Memory B cell (primary cell): ENCODE measurements at regions not wholly inside any gene's neighbourhood (a gene's known extent, or its start where the extent isn't known, plus 50 kb on each side); places are given as distances from the start of the nearest gene placed in this dataset.

ENCODE experiments used
- ATAC-seq: fragments of 150-1000 bp; cut with Tn5 transposase; 2 replicates; pipeline ENCODE4 v1.10.0; 2021; ENCODE audit warnings: low read depth, mild to moderate bottlenecking, moderate library complexity
- DNase-seq, 2 donors: peaks; one replicate each; pipeline ENCODE4 v3.0.0; 2022; ENCODE audit warnings: low spot score in 2 of 2
- H3K27ac Mint-ChIP-seq: one replicate; pipeline ENCODE4 v1.8.0; 2022; ENCODE audit warnings: mild to moderate bottlenecking, moderate library complexity, mixed read lengths
- H3K27me3 Mint-ChIP-seq: one replicate; pipeline ENCODE4 v1.8.0; 2022; ENCODE audit warnings: mixed read lengths
- H3K36me3 Mint-ChIP-seq: one replicate; pipeline ENCODE4 v1.8.0; 2022; ENCODE audit warnings: mild to moderate bottlenecking, mixed read lengths
- H3K4me1 Mint-ChIP-seq: one replicate; pipeline ENCODE4 v1.8.0; 2022; ENCODE audit warnings: mixed read lengths
- H3K4me3 Mint-ChIP-seq: one replicate; pipeline ENCODE4 v1.8.0; 2022; ENCODE audit warnings: mild to moderate bottlenecking, moderate library complexity, mixed read lengths
- H3K9me3 Mint-ChIP-seq: one replicate; pipeline ENCODE4 v1.8.0; 2022; ENCODE audit warnings: mixed read lengths

DNA sequence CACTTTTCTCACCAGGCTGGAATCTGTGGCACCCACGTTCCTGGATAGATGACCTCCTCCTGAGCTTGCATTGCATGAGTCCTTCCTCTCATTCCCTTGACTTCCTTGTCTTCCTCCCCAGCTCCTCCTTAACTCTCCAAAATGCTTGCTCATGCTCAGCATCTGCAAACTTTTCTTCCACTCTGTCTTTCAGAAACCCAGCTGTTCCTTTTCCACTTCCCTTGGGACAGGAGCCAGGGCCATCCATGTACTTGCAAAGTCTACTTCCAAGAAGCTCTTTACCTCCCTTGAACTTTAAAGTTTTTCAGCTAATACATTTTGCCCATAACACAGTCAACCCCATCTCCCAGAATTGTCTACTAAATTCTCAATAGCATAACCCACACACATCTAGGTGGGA, 861.7 kb downstream of the QKI start:
- ATAC-seq (no peak), DNase-seq (no peak)
- H3K36me3 Mint-ChIP-seq, result no peaks in the 10 kb centered on the region
- peaks cover 6% of the 10 kb centered on the region for H3K9me3 Mint-ChIP-seq
- H3K4me3 Mint-ChIP-seq, result no peak overlapping the region
- peaks cover 2% of the 10 kb centered on the region for H3K27me3 Mint-ChIP-seq
- no peaks in the 10 kb centered on the region for H3K4me1 Mint-ChIP-seq
- no peak overlapping the region for H3K27ac Mint-ChIP-seq

DNA sequence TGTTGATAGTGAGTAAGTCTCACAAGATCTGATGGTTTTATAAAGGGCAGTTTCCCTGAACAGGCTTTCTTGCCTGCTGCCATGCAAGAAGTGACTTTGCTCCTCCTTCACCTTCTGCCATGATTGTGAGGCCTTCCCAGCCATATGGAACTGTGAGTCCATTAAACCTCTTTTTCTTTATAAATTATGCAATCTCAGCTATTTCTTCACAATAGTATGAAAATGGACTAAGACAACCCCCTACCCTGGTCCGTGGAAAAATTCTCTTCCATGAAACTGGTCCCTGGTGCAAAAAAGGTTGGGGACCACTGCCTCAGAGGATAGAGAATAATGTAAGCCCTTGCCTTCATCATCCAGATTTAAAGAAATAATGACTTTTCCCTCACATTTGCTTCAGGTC, 861.3 kb downstream of the QKI start:
- Mint-ChIP-seq H3K4me3 (no peak overlapping the region), H3K9me3 (peaks cover 6% of the 10 kb centered on the region), H3K27ac (no peak overlapping the region), H3K36me3 (no peaks in the 10 kb centered on the region), H3K4me1 (no peaks in the 10 kb centered on the region), H3K27me3 (peaks cover 2% of the 10 kb centered on the region)
- ATAC-seq (no peak), DNase-seq (no peak)

DNA sequence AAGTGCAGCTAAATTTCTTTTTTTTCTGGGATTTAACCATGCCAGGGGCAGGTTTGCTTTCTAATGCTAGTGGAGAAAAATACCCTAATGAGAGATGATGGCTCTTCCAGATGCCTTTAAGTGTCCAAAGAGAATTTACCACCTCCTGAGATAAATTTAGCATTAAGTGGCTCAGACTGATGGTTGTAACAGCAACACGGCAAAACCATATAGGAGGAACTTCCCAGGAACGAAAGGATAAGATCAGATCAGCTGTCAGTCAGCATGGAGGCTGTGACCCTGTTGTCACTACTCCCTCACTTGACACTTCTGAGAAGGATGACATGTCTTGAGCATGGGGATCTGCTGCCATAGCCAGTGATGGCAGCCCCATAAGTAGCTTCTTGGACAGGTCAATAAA, 860.0 kb downstream of the QKI start:
- H3K4me3 Mint-ChIP-seq, result no peak overlapping the region
- DNase-seq (no peak), ATAC-seq (no peak)
- H3K27ac Mint-ChIP-seq, result no peak overlapping the region
- peaks cover 2% of the 10 kb centered on the region for H3K27me3 Mint-ChIP-seq
- no peaks in the 10 kb centered on the region for H3K36me3 Mint-ChIP-seq
- H3K4me1 Mint-ChIP-seq, result no peaks in the 10 kb centered on the region
- peaks cover 9% of the 10 kb centered on the region for H3K9me3 Mint-ChIP-seq

DNA sequence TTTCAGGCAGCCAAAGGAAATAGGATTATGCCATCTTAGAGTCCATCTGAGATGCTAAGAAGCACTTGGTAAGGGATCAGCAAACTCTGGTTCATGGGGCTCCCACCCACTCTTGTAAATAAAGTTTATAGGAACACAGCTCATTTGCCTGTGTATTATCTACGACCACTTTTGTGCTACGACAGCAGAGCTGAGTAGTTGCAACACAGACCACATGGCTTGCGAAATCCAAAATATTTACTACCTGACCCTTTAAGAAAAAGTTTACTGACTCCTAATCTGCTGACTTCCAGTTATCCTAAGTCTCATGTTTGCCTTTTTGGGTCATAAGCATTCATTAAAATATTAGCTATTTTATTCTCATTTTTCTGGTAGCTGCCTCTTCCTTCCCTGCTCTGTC, 859.0 kb downstream of the QKI start:
- no peaks in the 10 kb centered on the region for H3K36me3 Mint-ChIP-seq
- H3K27me3 Mint-ChIP-seq, result peaks cover 2% of the 10 kb centered on the region
- DNase-seq (no peak), ATAC-seq (no peak)
- H3K4me3 Mint-ChIP-seq, result no peak overlapping the region
- H3K9me3 Mint-ChIP-seq, result peaks cover 9% of the 10 kb centered on the region
- H3K4me1 Mint-ChIP-seq, result no peaks in the 10 kb centered on the region
- no peak overlapping the region for H3K27ac Mint-ChIP-seq

DNA sequence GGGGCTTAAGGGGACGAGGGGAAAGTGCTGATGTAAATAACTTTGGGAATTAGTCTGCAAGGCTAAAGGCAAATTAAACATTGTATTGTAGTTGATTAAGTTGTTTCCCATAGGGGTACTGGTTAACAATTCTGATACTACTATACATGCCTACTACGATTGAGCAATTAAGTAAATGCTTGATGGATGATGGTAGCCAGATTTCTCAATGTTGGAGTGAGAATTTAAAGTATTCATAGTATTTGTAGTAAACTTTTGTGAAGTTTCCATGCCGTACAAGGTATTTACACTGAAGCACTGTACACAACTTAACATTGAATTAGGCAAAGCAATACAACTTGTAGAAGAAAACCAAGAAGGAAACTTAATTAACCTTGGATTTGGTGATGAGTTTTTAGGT, 852.3 kb downstream of the QKI start:
- Mint-ChIP-seq H3K4me1 (no peaks in the 10 kb centered on the region), H3K4me3 (no peak overlapping the region), H3K36me3 (no peaks in the 10 kb centered on the region), H3K27me3 (no peaks in the 10 kb centered on the region), H3K9me3 (peaks cover 6% of the 10 kb centered on the region), H3K27ac (no peak overlapping the region)
- DNase-seq, result no peak
- ATAC-seq, result no peak

DNA sequence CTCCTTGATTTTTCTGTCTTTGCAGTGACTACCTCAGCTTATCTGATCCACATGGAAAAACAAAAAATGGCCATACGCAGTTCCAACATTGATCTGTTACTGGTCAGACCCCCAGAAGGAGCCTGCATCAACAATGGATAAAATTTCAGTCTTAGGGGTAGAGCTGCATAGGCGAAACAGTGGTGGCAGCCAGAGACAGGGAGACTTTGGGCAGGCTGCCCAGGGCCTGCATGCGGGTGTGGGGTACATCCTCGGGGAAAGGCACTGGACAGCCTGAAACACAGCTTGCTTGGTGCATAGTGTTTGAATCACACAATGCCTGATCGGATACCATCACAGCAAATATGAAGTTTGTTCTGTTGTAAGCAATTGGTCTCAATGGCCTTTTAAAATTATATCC, 847.8 kb downstream of the QKI start:
- H3K27ac Mint-ChIP-seq, result no peak overlapping the region
- ATAC-seq (no peak), DNase-seq (no peak)
- no peaks in the 10 kb centered on the region for H3K27me3 Mint-ChIP-seq
- no peaks in the 10 kb centered on the region for H3K4me1 Mint-ChIP-seq
- H3K36me3 Mint-ChIP-seq, result no peaks in the 10 kb centered on the region
- no peak overlapping the region for H3K4me3 Mint-ChIP-seq
- peaks cover 1% of the 10 kb centered on the region for H3K9me3 Mint-ChIP-seq

DNA sequence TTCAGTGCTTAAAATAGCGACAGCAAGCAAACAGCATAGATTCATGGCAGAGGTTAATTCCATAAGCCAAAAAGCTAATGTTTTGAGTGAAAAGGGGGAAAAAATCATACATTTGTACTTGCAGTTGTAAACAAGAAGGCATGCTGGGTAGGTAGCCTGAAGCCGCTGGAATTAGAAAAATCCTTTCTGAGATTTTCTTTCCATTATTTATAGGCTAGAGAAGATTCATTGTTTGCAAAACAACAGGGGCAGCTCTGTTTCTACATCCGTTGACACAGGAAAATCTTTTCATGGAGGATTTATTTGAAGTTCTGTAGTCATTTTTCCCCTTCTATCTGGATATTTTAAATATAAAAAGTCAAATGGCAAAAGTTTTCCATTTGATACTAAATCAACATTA, 843.9 kb downstream of the QKI start:
- Mint-ChIP-seq H3K36me3 (no peaks in the 10 kb centered on the region), H3K9me3 (peaks cover 1% of the 10 kb centered on the region), H3K27ac (no peak overlapping the region), H3K27me3 (no peaks in the 10 kb centered on the region), H3K4me3 (no peak overlapping the region), H3K4me1 (no peaks in the 10 kb centered on the region)
- DNase-seq, result no peak
- no peak for ATAC-seq

DNA sequence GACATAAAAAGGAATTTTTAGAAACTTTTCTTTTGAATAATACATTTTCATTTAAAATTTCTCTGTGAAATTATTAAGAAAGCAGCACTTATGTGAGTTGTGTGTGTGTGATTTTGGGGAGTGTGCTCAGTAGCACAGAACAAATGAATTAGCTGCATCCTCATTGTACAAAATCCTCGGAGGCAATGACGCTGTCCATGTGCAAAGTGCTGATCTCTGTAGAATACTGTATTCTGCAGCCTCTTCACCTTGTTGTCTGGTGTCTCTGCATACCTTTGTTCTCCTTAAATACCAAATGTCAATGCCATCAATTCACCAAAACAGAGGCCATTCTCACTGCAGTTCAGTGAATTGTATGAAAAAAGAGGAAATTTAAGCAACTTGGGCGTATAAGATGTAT, 838.4 kb downstream of the QKI start:
- ATAC-seq (no peak), DNase-seq (no peak)
- H3K4me1 Mint-ChIP-seq, result no peaks in the 10 kb centered on the region
- H3K27me3 Mint-ChIP-seq, result no peaks in the 10 kb centered on the region
- H3K36me3 Mint-ChIP-seq, result no peaks in the 10 kb centered on the region
- peaks cover 1% of the 10 kb centered on the region for H3K9me3 Mint-ChIP-seq
- no peak overlapping the region for H3K27ac Mint-ChIP-seq
- H3K4me3 Mint-ChIP-seq, result no peak overlapping the region

DNA sequence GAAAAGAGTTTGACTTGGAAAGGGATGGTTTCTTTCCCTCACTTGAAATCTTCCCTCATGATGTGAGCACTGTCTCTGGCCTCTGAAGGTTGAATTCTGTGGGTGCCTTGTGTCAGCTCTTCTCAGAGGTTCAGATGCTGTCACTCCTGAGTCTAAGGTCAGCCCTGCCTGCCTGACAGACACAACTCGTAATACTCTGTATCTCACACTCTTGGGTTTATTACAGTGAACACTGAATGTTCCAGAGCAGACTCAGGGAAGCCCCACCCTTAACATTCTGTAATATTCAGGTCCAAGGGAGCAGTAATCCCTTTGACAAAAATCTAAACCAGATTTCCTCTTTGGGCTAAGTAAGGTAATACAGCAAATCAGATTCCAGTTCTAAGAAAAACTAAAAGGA, 837.8 kb downstream of the QKI start:
- Mint-ChIP-seq H3K4me1 (no peaks in the 10 kb centered on the region), H3K36me3 (no peaks in the 10 kb centered on the region), H3K27ac (no peak overlapping the region), H3K27me3 (no peaks in the 10 kb centered on the region), H3K9me3 (peaks cover 1% of the 10 kb centered on the region), H3K4me3 (no peak overlapping the region)
- ATAC-seq, result no peak
- DNase-seq, result no peak

DNA sequence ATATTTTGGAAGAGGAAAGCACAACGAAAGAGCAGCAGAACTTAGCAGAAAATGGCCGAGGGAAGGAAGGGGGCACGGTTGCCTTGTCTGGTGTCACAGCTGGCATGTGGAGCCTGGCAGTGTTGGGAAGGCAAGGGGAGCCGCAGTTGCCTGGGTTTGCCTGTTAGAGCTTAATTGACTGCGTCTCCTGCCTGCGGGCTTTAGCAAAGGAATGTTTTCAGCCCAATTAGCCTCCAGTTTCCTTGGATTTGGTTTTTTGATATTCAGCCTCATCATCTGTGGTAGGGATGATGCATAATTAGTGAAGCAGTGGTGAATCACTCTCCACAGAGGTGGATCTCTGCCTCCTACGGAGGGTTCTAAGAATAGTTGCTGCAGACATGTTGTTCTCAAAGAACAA, 832.6 kb downstream of the QKI start:
- Mint-ChIP-seq H3K36me3 (no peaks in the 10 kb centered on the region), H3K4me1 (no peaks in the 10 kb centered on the region), H3K27ac (no peak overlapping the region), H3K9me3 (no peaks in the 10 kb centered on the region), H3K27me3 (no peaks in the 10 kb centered on the region), H3K4me3 (no peak overlapping the region)
- ATAC-seq, result no peak
- no peak for DNase-seq

DNA sequence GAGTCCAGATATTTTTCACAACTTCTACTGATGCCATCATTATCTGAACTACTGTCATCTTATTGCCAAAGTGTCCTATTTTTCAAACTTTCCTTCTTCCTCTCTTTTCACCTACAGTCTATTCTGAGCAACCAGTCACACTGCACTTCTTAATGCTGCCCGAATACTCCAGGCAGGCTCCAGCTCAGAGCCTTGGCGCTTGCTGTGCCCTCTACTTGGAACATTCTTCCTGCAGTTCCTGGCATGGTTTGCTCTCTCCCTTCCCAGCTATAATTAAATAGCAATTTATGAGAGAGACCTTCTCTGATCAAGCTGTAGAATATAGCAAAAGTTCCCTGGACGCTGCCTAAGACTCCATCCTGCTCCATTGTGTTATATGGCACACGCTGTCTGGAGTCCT, 831.6 kb downstream of the QKI start:
- Mint-ChIP-seq H3K27ac (no peak overlapping the region), H3K27me3 (no peaks in the 10 kb centered on the region), H3K36me3 (no peaks in the 10 kb centered on the region), H3K9me3 (no peaks in the 10 kb centered on the region), H3K4me1 (no peaks in the 10 kb centered on the region), H3K4me3 (no peak overlapping the region)
- DNase-seq (no peak), ATAC-seq (no peak)

DNA sequence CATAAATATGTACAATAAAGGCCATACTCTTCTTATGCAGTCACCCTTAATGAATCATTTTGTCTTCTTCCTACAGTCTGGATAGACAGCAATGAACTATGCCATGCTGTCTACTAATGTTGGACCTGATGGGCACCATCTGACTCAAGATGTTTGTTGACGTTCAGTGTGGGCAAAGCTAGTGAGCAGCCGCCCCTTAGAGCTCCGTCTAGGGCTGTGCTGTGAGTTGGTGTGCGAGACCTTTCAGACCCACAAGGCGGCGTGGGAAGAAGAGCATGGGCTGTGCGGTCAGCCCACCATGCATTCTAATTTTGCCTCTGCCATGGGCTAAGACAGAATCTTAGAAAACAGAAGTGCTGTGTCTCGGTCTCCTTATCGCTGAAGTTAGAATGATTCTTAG, 829.4 kb downstream of the QKI start:
- Mint-ChIP-seq H3K4me3 (no peak overlapping the region), H3K4me1 (no peaks in the 10 kb centered on the region), H3K27me3 (no peaks in the 10 kb centered on the region), H3K9me3 (peaks cover 2% of the 10 kb centered on the region), H3K36me3 (no peaks in the 10 kb centered on the region), H3K27ac (no peak overlapping the region)
- ATAC-seq (no peak), DNase-seq (no peak)

DNA sequence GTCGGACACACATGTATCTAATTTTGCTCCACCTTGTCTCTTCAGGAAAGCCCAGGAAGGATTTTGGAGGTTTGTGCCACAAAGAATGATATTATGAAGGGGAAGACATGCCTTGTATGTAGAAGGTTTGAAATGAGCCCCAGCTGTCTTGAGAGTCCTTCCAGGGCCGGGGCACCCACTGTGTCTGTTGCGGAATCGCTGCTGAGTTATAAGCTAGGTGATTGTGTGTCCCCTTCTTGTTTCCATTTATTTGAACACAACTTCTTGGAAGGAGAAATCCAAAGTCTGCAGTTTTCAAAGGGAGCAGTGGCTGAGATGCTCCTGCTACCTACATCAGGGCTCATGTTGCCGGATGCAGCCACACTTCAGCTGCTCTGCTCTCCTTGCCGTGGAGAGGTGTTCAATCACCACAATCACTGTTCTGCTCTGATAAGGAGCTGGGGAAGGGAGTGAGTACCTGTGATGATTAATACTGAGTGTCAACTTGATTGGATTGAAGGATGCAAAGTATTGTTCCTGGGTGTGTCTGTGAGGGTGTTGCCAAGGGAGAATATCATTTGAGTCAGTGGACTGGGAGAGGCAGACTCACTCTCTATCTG, 828.6 kb downstream of the QKI start:
- peaks cover 2% of the 10 kb centered on the region for H3K9me3 Mint-ChIP-seq
- DNase-seq, result no peak
- H3K36me3 Mint-ChIP-seq, result no peaks in the 10 kb centered on the region
- no peaks in the 10 kb centered on the region for H3K27me3 Mint-ChIP-seq
- H3K4me1 Mint-ChIP-seq, result no peaks in the 10 kb centered on the region
- ATAC-seq, result no peak
- H3K4me3 Mint-ChIP-seq, result no peak overlapping the region
- H3K27ac Mint-ChIP-seq, result no peak overlapping the region

DNA sequence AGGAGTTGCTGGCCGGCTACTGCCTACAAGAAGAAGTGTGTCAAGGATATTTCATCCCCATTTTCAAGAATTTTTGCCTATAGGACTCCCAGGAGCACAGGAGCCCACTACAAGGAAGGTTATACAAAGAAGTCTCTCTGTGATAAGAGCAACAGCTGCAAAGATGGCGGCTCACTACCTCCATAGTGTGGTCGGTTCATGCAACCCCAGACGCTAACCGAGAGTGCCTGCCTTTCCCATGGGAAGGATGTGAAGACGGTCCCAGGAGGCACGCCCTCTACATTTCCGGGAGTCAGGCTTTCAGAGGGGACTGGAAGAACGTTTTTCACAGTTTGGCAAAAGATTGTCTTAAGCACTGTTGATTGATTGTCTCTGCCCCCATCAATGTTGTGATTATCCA, 816.3 kb downstream of the QKI start:
- H3K27ac Mint-ChIP-seq, result no peak overlapping the region
- H3K27me3 Mint-ChIP-seq, result no peaks in the 10 kb centered on the region
- H3K4me1 Mint-ChIP-seq, result no peaks in the 10 kb centered on the region
- peaks cover 4% of the 10 kb centered on the region for H3K9me3 Mint-ChIP-seq
- H3K4me3 Mint-ChIP-seq, result no peak overlapping the region
- ATAC-seq, result no peak
- no peak for DNase-seq
- H3K36me3 Mint-ChIP-seq, result no peaks in the 10 kb centered on the region

DNA sequence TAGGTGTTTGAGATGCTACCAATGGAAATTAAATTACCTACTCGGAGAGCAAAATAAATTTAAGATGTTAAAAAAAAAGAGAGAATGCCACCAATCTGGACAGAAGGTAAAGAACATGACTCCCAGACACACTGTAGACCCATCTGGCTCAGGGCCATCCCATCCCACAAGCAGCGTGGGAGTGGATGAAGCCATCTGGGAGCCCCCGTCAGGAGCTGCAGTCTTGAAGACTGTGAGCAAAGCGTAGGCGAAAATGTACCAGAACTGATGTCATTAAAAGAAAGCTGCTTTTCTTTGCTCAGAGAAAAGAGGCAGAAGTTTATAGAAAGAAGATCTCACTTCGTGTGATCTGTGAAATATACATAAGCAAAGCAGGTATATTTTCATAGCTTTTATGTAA, 815.7 kb downstream of the QKI start:
- no peaks in the 10 kb centered on the region for H3K4me1 Mint-ChIP-seq
- no peak overlapping the region for H3K4me3 Mint-ChIP-seq
- DNase-seq (no peak), ATAC-seq (no peak)
- H3K9me3 Mint-ChIP-seq, result peaks cover 4% of the 10 kb centered on the region
- H3K36me3 Mint-ChIP-seq, result no peaks in the 10 kb centered on the region
- H3K27me3 Mint-ChIP-seq, result no peaks in the 10 kb centered on the region
- no peak overlapping the region for H3K27ac Mint-ChIP-seq
